Mesodermal cell (in vitro differentiated cells): ENCODE measurements at regions not wholly inside any gene's neighbourhood (a gene's known extent, or its start where the extent isn't known, plus 50 kb on each side); places are given as distances from the start of the nearest gene placed in this dataset.

Source experiments
- H3K27ac ChIP-seq: 2 replicates; pipeline ENCODE4 v1.7.0; 2013; ENCODE audit warnings: mild to moderate bottlenecking, low read depth, low read length, moderate library complexity; ENCODE audit not compliant: severe bottlenecking
- H3K36me3 ChIP-seq: 2 replicates; pipeline ENCODE4 v1.7.1; 2013; ENCODE audit warnings: mild to moderate bottlenecking, low read length, moderate library complexity; ENCODE audit not compliant: control insufficient read depth, insufficient read depth
- H3K4me1 ChIP-seq: one replicate; pipeline ENCODE4 v1.7.1; 2013; ENCODE audit warnings: mild to moderate bottlenecking, low read length; ENCODE audit not compliant: insufficient read depth, control insufficient read depth, poor library complexity, severe bottlenecking
- H3K4me3 ChIP-seq: 2 replicates; pipeline ENCODE4 v1.7.0; 2013; ENCODE audit warnings: low read length, control low read depth, mild to moderate bottlenecking; ENCODE audit not compliant: insufficient read depth, poor library complexity, severe bottlenecking; ENCODE audit errors: extremely low read depth
- H3K9me3 ChIP-seq: 2 replicates; pipeline ENCODE4 v1.7.1; 2013; ENCODE audit warnings: mild to moderate bottlenecking, low read length, moderate library complexity; ENCODE audit not compliant: control insufficient read depth
- WGBS, 2 experiments: methylation state at CpG; one replicate each; pipeline ENCODE4 v1.1.5; 2013; ENCODE audit warnings: missing lambda C conversion rate in 2 of 2; ENCODE audit not compliant: insufficient coverage in 2 of 2; 5-methylcytosine and 5-hydroxymethylcytosine counted together

- H3K9me3 ChIP-seq = peaks cover 2% of the 10 kb centered on the region
- H3K36me3 ChIP-seq = no peaks in the 10 kb centered on the region
- H3K4me3 ChIP-seq = no peak overlapping the region
- whole genome bisulfite sequencing, 2 experiments = 50 to 88% methylated on average over 1 to 2 of the region's 3 CpGs
- H3K4me1 ChIP-seq = peaks cover 37% of the 10 kb centered on the region
- H3K27ac ChIP-seq = peak overlapping the region; percentile 61
Measured at GRCh38 chr14:48963231-48963790, 622.9 kb downstream of the RPS29 start.

GRCh38 chr14:48957486-48957885 lies 628.7 kb downstream of the RPS29 start:
- H3K9me3 ChIP-seq = peaks cover 6% of the 10 kb centered on the region
- no peaks in the 10 kb centered on the region for H3K36me3 ChIP-seq
- no peak overlapping the region for H3K27ac ChIP-seq
- WGBS, 2 experiments = 94 to 100% methylated on average over 5 of the region's 5 CpGs
- H3K4me3 ChIP-seq = no peak overlapping the region
- H3K4me1 ChIP-seq = no peaks in the 10 kb centered on the region

- H3K27ac ChIP-seq = no peak overlapping the region
- no peak overlapping the region for H3K4me3 ChIP-seq
- WGBS, 2 experiments = no CpG with 5 or more reads among the region's 1 CpG
- H3K36me3 ChIP-seq = no peaks in the 10 kb centered on the region
- H3K4me1 ChIP-seq = no peaks in the 10 kb centered on the region
- peaks cover 6% of the 10 kb centered on the region for H3K9me3 ChIP-seq
Measured at GRCh38 chr14:48955857-48956256, 630.3 kb downstream of the RPS29 start.

GRCh38 chr14:48954446-48954845 lies 631.7 kb downstream of the RPS29 start:
- no peaks in the 10 kb centered on the region for H3K4me1 ChIP-seq
- no peaks in the 10 kb centered on the region for H3K36me3 ChIP-seq
- no CpG with 5 or more reads among the region's 1 CpG for WGBS, 2 experiments
- H3K9me3 ChIP-seq = peaks cover 6% of the 10 kb centered on the region
- no peak overlapping the region for H3K4me3 ChIP-seq
- no peak overlapping the region for H3K27ac ChIP-seq

- no peak overlapping the region for H3K4me3 ChIP-seq
- H3K4me1 ChIP-seq = no peaks in the 10 kb centered on the region
- 81 to 95% methylated on average over 2 to 3 of the region's 4 CpGs for WGBS, 2 experiments
- H3K36me3 ChIP-seq = no peaks in the 10 kb centered on the region
- H3K27ac ChIP-seq = no peak overlapping the region
- no peaks in the 10 kb centered on the region for H3K9me3 ChIP-seq
Measured at GRCh38 chr14:48944809-48945208, 641.4 kb downstream of the RPS29 start.

- Histone ChIP-seq H3K27ac (no peak overlapping the region), H3K4me3 (no peak overlapping the region), H3K4me1 (no peaks in the 10 kb centered on the region), H3K36me3 (no peaks in the 10 kb centered on the region), H3K9me3 (no peaks in the 10 kb centered on the region)
- WGBS, 2 experiments = 90 to 96% methylated on average over 4 of the region's 4 CpGs
Measured at GRCh38 chr14:48943913-48944312, 642.3 kb downstream of the RPS29 start.

GRCh38 chr14:48937541-48938195 lies 648.5 kb downstream of the RPS29 start:
- H3K4me3 ChIP-seq = no peak overlapping the region
- no peaks in the 10 kb centered on the region for H3K36me3 ChIP-seq
- no peaks in the 10 kb centered on the region for H3K9me3 ChIP-seq
- 50 to 59% methylated on average over 2 to 9 of the region's 10 CpGs for WGBS, 2 experiments
- H3K27ac ChIP-seq = peak overlapping the region; percentile 64
- H3K4me1 ChIP-seq = peaks cover 14% of the 10 kb centered on the region

- Histone ChIP-seq H3K4me3 (no peak overlapping the region), H3K27ac (peak overlapping the region; percentile 85), H3K9me3 (no peaks in the 10 kb centered on the region), H3K36me3 (no peaks in the 10 kb centered on the region), H3K4me1 (peaks cover 14% of the 10 kb centered on the region)
- no CpG with 5 or more reads among the region's 1 CpG for WGBS, 2 experiments
Measured at GRCh38 chr14:48936849-48937248, 649.3 kb downstream of the RPS29 start.

- H3K27ac ChIP-seq = peak overlapping the region; percentile 85
- H3K36me3 ChIP-seq = no peaks in the 10 kb centered on the region
- peaks cover 14% of the 10 kb centered on the region for H3K4me1 ChIP-seq
- no peaks in the 10 kb centered on the region for H3K9me3 ChIP-seq
- 86% methylated on average over 1 of the region's 2 CpGs; no CpG with 5 or more reads in 1 of the 2 experiments for WGBS, 2 experiments
- no peak overlapping the region for H3K4me3 ChIP-seq
Measured at GRCh38 chr14:48936362-48936761, 649.8 kb downstream of the RPS29 start.

- Histone ChIP-seq H3K4me1 (no peaks in the 10 kb centered on the region), H3K27ac (no peak overlapping the region), H3K9me3 (no peaks in the 10 kb centered on the region), H3K4me3 (no peak overlapping the region), H3K36me3 (no peaks in the 10 kb centered on the region)
- 95 to 96% methylated on average over 4 of the region's 6 CpGs for WGBS, 2 experiments
Measured at GRCh38 chr14:48925184-48925583, 661.0 kb downstream of the RPS29 start.

GRCh38 chr14:48914921-48915320 lies 671.3 kb downstream of the RPS29 start:
- H3K4me3 ChIP-seq = no peak overlapping the region
- WGBS, 2 experiments = 80% methylated on average over 1 of the region's 4 CpGs; no CpG with 5 or more reads in 1 of the 2 experiments

More at GRCh38 chr14:48914921-48915320, 671.3 kb downstream of the RPS29 start:
- H3K27ac ChIP-seq = no peak overlapping the region
- H3K4me1 ChIP-seq = no peaks in the 10 kb centered on the region
- H3K9me3 ChIP-seq = no peaks in the 10 kb centered on the region
- no peaks in the 10 kb centered on the region for H3K36me3 ChIP-seq
